ENCODE measurements at regions not wholly inside any gene's neighbourhood (a gene's known extent, or its start where the extent isn't known, plus 50 kb on each side); places are given as distances from the start of the nearest gene placed in this dataset.

- TF ChIP-seq GLIS1 (tag by site-specific recombination; IDR thresholded peaks at IDR 0.05) (0 out of 2 replicates have a peak, but pooled peaks have one; percentile 7), MEIS1 (CRISPR knock-in tag; IDR thresholded peaks at IDR 0.05; ENCODE audit: borderline replicate concordance) (no peak)
- no peaks in the 10 kb centered on the region for H3K9me3 ChIP-seq (ENCODE audit: control insufficient read depth, insufficient read depth, low read depth, low read length)
- H3K4me1 ChIP-seq (ENCODE audit: control insufficient read depth, insufficient read depth, low read length), result no peaks in the 10 kb centered on the region
- no peaks in the 10 kb centered on the region for H3K36me3 ChIP-seq (ENCODE audit: control insufficient read depth in 2 of 2, insufficient read depth in 1 of 2, low read length in 2 of 2)
- ChIA-PET CTCF (no interaction called here), POLR2A (no interaction called here)
- no peak overlapping the region for H3K27ac ChIP-seq (ENCODE audit: extremely low read depth, low read depth, low read length)
- no peak overlapping the region for H3K4me3 ChIP-seq (ENCODE audit: low read depth, low read length)
Measured at GRCh38 chr10:31701546-31701945, 227.1 kb downstream of the ARHGAP12 start.

- POLR2A ChIA-PET, result no interaction called here
- no peaks in the 10 kb centered on the region for H3K9me3 ChIP-seq (ENCODE audit: control insufficient read depth, insufficient read depth, low read depth, low read length)
- CTCF ChIA-PET, result interaction anchor here (0.6 kb wide), 1 partner anchor 1313 kb away, joined by 3 read pairs; no protein-coding TSS in a partner anchor
Measured at GRCh38 chr10:31700181-31700611, 228.4 kb downstream of the ARHGAP12 start.

GRCh38 chr10:31698181-31698830 lies 230.3 kb downstream of the ARHGAP12 start:
- Histone ChIP-seq H3K27ac (ENCODE audit: extremely low read depth, low read depth, low read length) (no peak overlapping the region), H3K36me3 (ENCODE audit: control insufficient read depth in 2 of 2, insufficient read depth in 1 of 2, low read length in 2 of 2) (no peaks in the 10 kb centered on the region), H3K4me3 (ENCODE audit: low read depth, low read length) (no peak overlapping the region), H3K4me1 (ENCODE audit: control insufficient read depth, insufficient read depth, low read length) (no peaks in the 10 kb centered on the region), H3K9me3 (ENCODE audit: control insufficient read depth, insufficient read depth, low read depth, low read length) (no peaks in the 10 kb centered on the region)
- ChIA-PET POLR2A (no interaction called here), CTCF (interaction anchor here (0.7 kb wide), 1 partner anchor 11 kb away, joined by 3 read pairs; no protein-coding TSS in a partner anchor)
- TF ChIP-seq ZNF548 (tag by site-specific recombination; IDR thresholded peaks at IDR 0.05) (no peak), BCL6B (tag by site-specific recombination; IDR thresholded peaks at IDR 0.05) (no peak), KLF8 (tag by site-specific recombination; IDR thresholded peaks at IDR 0.05) (no peak), ZSCAN4 (tag by site-specific recombination; IDR thresholded peaks at IDR 0.05) (no peak), ZNF555 (tag by site-specific recombination; conservative IDR thresholded peaks at IDR 0.05) (no peak), PRDM1 (tag by site-specific recombination; IDR thresholded peaks at IDR 0.05) (no peak), ZBTB8A (tag by site-specific recombination; IDR thresholded peaks at IDR 0.05) (no peak), ZXDB (tag by site-specific recombination; IDR thresholded peaks at IDR 0.05) (no peak), ZNF202 (tag by site-specific recombination; IDR thresholded peaks at IDR 0.05; ENCODE audit: borderline replicate concordance) (no peak), GLI2 (tag by site-specific recombination; IDR thresholded peaks at IDR 0.05; ENCODE audit: borderline replicate concordance, low read depth) (no peak), ZFP69B (tag by site-specific recombination; IDR thresholded peaks at IDR 0.05) (no peak), REST (tag by site-specific recombination; IDR thresholded peaks at IDR 0.05) (no peak), ZNF501 (tag by site-specific recombination; IDR thresholded peaks at IDR 0.05) (no peak), ZNF621 (tag by site-specific recombination; IDR thresholded peaks at IDR 0.05) (no peak), ZNF174 (tag by site-specific recombination; IDR thresholded peaks at IDR 0.05) (no peak), KLF17 (tag by site-specific recombination; IDR thresholded peaks at IDR 0.05) (no peak), ZNF580 (tag by site-specific recombination; IDR thresholded peaks at IDR 0.05) (no peak)

More at GRCh38 chr10:31700181-31700611, 228.4 kb downstream of the ARHGAP12 start:
- no peaks in the 10 kb centered on the region for H3K4me1 ChIP-seq (ENCODE audit: control insufficient read depth, insufficient read depth, low read length)
- no peak for TF ChIP-seq ZSCAN18 (tag by site-specific recombination; IDR thresholded peaks at IDR 0.05)
- no peak for TF ChIP-seq ZNF112 (tag by site-specific recombination; IDR thresholded peaks at IDR 0.05)
- TF ChIP-seq HOXD13 (CRISPR knock-in tag; IDR thresholded peaks at IDR 0.05; ENCODE audit: borderline replicate concordance), result no peak
- no peaks in the 10 kb centered on the region for H3K36me3 ChIP-seq (ENCODE audit: control insufficient read depth in 2 of 2, insufficient read depth in 1 of 2, low read length in 2 of 2)
- no peak overlapping the region for H3K4me3 ChIP-seq (ENCODE audit: low read depth, low read length)
- H3K27ac ChIP-seq (ENCODE audit: extremely low read depth, low read depth, low read length), result no peak overlapping the region

Data from HEK293 (cell line).